ENCODE measurements at regions not wholly inside any gene's neighbourhood (a gene's known extent, or its start where the extent isn't known, plus 50 kb on each side); places are given as distances from the start of the nearest gene placed in this dataset.
A peak's percentile ranks its signal among the peaks of the same experiment; 100 is the strongest.
"Not testable (repeated sequence)": the region's sequence is repeated elsewhere in the genome, so short reads cannot be mapped to it uniquely, and the experiment has no call there.

DNA sequence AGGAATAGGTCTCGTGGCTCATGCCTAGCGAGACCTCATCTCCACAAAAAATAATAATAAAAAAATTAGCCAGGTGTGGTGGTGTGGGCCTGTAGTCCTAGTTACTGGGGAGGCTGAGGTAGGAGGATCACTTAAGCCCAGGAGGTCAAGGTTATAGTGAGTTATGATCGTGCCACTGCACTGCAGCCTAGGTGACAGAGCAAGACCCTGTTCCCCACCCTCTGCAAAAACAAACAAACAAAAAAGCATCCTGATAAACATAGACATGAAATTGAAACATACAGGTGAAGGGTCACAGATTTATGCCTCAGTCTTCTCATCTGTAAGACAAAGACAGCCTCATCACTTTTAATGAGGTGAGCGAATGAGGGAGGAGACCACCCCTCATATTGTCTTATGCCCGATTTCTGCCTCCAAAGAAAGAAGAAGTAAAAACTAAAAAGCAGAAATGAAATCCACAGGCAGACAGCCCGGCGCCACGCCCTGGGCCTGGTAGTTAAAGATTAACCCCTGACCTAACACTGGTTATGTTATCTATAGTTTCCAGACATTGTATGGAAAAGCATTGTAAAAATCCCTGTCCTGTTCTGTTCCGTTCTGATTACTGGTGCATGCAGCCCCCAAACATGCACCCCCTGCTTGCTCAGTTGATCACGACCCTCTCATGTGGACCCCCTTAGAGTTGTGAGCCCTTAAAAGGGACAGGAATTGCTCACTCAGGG is 138.5 kb downstream of the OR2B2 start:
- not testable (repeated sequence) for DNase-seq (ENCODE audit: low read depth in 2 of 2)

DNA sequence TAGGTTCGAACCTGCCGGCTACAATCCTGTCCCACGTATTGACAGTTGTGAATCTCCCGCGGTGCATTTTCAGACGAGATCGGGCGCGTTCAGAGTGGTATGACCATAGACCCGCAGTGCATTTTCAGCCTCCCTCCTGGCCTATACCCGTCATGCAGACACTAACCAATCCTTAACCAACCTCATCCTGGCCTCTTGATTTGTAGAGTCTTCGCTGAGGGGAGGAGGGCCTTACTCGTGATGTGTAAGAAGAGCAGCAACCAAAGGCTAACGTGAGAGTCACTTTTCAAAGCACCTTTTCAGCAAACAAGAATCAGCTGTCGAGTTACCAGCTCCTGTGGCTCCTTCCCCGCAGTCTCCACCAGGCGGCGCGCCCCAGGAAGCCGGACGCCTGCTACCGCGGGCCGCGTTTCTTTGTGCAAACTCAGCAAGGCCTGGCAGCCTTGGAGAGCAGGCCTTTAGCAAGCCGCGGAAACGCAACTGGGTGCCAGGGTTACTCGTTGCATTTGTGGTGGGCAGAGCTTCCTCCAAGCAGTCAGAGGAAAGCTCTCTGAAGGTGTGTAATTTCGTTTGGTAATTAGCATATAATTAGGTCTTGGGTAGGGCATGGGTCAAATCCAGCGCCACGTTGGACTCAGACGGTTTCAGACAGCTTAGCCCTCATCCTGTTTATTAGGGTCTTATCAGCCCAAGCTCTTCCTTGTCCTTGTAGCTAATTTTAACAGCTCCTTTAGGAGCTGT is 139.8 kb downstream of the OR2B2 start:
- peak; percentile 82 to 85 for DNase-seq (ENCODE audit: low read depth in 2 of 2)

DNA sequence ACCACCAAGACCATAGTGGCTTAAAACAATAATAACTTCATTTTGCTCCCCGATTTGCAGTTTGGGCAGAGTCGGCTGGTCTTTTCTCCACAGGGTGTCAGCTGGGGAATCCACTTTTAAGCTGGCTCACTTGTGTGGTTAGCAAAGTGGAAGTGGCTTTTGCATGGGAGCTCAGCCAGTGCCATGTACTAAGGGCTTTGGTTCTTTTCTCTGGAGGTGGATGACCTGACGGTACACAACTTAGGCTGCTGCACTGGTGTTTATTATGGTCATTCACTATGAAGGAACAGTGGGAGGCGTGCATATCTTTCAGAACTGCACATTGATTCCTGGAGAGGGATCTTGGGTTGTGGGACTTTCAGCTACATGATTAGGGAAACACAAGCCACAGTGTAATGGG is 141.0 kb downstream of the OR2B2 start:
- DNase-seq (ENCODE audit: low read depth in 2 of 2), result no peak

DNA sequence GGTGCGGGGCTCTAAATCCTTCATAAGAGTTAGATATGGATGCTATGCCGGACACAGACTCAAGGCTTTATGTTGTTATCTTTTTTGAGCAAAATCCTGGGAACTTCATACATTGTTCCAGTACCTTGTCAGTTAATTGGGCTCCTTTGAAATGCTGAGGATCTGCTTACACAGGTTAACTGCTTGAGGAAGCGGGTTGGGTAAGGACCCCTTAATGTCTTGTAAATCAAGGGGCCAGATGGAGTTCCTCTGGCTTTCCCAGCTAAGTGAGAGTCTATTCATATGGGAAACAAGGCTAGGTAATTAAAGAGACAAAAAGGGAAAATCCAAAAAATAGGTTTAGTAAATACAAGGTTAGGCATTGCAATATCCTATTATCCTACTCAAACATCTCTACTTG is 141.5 kb downstream of the OR2B2 start:
- DNase-seq (ENCODE audit: low read depth in 2 of 2), result no peak

DNA sequence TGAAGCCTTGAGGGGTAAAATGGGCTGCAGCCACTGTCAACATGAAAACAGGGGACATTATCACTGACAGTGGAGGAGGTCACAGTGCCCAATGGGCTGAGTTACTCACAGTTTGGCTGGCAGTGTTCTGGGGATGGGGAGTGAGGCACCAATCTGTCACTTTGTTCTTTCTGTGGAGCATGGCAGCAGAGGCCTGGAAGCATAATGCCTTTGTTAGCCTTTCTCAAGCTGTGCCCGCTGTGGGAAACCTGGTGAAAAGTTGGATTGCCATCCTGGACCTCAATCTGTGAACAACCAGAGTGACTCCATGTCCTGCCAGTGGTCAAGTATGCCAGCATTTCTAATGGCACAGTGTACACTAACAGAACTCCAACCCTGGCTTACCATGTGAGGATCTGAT is 143.6 kb downstream of the OR2B2 start:
- no peak for DNase-seq (ENCODE audit: low read depth in 2 of 2)

DNA sequence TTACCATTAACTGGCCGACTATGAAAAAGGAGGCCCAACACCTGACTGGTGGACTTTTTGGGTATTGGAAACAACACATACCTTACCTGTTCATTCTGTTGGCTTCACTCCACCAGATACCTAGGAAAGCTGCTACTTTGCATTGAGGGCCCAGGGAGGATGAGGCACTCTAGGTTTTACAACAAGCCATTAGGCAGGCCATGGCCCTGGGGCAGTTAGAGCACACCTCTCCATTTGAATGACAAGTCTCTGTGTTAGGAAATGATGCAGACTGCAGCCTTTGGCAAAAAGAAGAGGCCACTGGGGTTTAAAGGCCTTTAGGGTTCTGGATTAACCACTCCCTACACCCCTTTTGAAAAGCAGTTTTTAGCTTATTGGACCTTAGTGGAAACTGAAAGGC is 144.3 kb downstream of the OR2B2 start:
- no peak for DNase-seq (ENCODE audit: low read depth in 2 of 2)

DNA sequence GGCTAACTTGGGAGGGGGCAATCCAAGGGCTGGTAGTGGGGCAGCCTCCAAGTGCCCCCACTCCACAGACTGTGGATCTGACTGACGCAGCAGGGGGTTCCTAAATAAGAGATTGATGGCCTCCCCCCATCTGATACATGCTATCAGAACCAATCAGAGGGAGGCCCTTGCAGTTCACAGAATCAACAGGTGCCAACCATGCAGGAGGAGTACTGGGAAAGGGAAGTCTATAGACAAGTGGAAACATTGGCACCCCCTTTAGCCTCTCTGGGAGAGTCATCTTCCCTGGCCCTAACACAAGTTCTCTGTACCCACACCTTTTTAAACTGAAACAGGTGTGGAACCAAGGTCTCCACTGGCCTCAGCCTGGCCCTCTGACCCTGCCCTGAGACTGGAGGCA is 145.8 kb downstream of the OR2B2 start:
- no peak for DNase-seq (ENCODE audit: low read depth in 2 of 2)

DNA sequence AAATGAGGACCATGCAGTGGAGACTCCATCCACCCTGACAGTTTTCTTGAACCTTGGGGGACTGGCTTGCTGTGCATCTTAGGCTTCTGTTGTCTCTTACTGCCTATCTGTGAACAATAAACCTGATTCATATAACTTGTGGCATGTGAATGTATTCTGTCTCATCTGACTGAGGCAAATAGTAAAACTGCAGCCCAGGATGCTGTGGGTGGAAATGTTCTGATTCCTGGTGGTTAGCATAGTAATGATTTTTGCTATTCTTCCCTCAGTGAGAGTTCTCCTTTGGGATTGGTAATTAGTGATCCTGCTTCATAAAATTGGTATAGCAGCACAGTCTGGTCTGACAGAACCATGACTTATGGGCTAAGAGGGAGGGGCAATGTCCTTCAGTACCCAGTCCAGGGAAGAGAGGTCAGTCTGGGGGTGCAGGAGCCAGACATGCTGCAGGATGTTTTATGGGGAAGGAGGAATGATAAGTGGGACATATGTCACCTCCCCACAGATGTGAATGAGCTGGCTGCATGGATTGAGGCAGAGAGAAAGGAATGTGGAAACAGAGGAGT is 147.1 kb downstream of the OR2B2 start:
- DNase-seq (ENCODE audit: low read depth in 2 of 2), result no peak

DNA sequence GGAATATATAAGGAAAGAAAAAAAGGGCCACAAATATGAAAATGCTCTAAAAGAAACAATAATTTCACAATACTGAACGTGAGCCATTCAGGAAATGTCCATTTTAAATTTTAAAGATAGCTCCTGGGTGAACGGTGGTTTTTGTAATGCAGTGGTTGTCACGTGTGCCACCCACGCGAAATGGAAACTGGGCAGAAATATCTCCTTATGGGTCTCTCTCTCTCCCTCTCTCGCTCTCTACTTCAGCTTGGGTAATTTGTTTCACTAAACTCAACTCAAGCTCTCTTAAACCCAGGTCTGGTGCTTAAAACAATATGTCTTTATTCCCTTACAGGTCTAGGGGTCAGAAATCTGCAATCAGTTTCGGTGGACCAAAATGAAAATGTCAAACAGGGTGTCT is 150.8 kb downstream of the OR2B2 start:
- no peak for DNase-seq (ENCODE audit: low read depth in 2 of 2)

DNA sequence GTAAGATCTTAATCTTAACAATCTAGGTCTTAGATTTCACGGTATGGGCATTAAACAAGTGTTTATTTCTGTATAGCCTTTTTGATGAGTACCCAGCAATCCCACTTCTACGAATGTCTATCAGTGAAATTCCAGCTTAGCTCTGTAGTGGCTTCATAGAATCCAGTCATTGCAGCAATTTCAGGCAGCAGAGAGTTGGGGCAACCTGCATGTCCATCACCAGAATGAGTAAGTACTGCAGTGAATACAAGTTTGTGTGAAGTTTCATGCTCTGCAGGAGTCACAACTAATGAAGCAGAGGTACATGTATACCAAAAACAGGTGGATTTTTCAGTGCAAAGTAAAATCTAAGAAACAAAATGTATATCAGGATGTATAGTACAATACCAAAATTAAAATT is 151.7 kb downstream of the OR2B2 start:
- no peak for DNase-seq (ENCODE audit: low read depth in 2 of 2)

DNA sequence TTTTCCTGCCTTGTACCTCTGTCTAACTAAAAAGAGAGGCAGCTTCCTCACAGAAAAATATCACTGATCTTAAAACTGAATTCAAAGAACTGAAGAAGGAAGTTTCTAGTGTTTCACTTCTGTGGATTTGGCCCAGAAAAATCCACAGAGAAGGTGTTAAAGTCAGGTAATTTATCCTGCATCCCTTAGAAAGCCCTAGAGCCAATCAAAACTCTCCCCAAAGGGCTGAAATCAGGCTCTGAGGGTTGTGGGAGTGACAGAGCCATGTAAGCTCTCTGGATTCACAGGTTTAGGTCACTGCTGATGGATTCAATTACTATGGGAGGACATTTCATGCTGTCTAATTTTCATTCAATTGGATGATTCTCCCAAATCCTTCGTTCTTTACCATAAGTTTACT is 152.3 kb downstream of the OR2B2 start:
- DNase-seq (ENCODE audit: low read depth in 2 of 2), result no peak

DNA sequence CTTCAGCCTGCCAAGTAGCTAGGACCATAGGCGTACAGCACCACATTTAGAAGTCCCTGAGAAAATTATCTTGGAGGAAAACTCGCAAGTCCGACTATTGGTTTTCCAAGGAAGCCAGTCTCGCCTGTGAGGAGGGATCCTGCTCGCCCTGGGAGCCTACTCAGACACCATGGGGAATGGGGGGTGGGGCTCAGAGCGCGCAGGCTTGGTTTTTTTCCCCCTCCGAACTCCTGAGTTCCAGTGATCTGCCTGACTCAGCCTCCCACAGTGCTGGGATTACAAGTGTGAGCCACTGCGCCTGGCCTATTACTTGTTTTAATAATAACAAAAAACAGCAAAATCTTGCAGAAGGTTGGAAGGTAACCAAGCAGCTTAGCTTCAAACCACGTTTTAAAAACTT is 153.7 kb downstream of the OR2B2 start:
- DNase-seq (ENCODE audit: low read depth in 2 of 2), result no peak

DNA sequence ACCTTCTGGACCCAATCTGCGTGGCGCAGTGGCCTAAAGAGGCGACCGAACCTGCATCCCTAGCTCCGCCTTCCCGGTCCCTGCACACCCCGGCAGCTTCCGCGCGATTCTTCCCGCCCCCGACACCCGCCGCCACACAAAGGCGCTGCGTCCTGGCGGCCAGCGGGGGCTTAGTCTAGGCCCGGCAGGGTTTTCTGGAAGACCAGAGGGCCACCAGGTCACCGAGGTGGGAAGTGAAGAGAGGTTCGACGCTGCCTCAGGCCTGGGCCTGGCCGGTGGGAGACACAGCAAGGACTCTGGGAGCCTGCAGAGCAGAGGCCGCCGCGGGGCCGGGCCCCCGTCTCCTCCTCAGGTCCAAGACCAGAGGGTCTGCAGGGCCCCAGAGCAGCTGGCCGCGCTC is 154.9 kb downstream of the OR2B2 start:
- peak; percentile 41 to 52 for DNase-seq (ENCODE audit: low read depth in 2 of 2)

DNA sequence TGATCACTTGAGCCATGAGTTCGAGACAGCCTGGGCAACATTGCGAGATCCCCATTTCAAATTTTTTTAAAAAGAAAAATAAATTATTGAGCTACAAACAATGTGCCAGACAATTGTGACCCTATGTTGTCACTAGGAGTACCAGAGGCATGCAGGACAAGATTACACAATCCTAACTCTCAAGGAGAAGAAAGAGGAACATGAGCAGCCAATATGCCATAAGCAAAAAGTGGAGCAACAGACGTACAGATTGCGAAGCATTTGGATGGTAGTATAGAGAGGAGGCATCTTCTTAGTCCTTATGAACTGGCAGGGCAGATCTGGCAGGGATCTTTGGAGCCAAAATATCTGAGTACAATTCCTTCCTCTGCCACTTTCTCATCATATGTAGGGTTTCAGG is 156.4 kb downstream of the OR2B2 start:
- DNase-seq (ENCODE audit: low read depth in 2 of 2), result no peak

DNA sequence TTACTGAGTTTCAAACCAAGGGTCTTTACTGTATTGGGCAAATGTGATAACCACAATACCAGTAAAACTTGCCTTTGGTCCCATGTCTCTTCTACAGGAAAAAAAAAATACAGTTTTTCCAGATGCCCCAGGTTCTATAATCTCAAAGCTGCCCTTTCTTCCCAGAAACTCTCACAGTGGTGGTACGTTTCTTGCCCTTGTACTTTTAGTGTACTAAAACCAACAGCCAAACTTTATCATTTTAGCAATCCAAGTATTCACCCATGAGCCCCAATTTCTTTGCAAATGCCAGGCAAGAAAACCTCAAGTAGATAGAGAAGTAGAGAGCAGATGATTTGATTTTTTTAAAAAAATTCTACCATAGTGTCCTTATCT is 157.8 kb downstream of the OR2B2 start:
- DNase-seq (ENCODE audit: low read depth in 2 of 2), result no peak

DNA sequence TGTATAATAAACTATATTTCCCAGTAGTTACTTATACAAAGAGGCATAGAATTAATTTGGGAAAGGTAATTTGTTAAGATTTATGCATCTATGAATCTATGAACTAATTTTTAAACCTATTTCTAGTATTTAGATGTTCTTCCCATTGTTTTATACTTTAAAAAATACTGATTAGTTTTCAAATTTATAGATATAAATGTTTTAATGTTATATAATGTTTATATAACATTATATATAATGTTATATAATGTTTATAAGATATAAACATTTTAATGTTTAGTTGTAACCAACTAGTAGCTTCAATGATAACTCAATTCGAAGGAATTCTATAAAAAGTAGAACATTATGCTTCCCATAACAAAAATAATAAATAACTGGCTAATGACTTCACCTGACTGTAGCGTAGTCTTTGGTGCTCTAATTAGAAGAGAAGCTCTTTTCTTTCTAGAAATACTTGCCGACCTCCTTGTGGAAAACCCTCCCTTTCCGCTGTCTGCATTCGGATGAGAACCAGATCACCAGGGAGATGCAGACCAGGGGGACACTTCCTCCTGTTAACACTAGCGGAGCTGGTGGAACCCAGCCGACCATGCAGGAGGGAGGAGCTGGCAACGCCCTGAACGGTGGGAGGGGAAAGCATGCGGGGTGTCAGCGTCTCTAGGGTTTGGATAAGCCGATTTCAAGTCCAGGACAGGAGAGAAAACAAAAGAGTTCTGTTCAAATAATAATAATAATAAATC is 158.4 kb downstream of the OR2B2 start:
- peak; percentile 66 to 76 for DNase-seq (ENCODE audit: low read depth in 2 of 2)

DNA sequence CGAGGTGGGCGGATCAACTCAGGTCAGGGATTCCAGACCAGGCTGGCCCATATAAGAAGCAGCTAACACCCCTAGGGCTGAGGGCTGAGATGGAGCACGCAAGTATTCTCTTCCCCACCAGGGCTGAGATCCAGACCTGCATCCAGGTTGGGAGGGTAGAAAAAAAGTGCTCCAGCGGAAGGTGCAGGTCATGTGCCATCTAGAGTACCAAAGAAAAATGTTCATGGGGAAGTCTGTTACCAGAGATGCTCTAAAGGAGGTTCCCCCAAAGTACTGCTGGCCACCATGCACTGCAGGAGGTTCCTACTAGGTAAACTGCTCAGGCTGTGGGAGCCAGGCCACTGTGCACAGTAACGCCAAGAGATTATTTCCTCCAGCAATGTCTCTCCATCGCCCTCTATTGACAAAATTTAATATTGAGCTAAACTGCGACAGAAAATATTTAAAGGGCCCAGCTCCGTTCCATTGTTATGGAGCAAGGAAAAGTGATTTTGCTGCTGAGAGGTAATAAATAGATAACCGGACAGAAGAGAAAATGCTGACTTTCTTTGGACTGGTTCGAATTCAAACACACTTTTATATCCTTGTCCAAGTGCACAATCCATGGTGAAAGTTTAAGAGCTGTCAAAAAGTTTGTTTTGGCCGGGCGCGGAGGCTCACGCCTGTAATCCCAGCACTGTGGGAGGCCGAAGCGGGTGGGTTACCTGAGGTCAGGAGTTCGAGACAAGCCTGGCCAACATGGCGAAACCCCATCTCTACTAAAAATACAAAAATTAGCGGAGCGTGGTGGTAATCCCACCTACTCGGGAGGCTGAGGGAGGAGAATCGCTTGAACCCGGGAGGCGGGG is 159.9 kb downstream of the OR2B2 start:
- DNase-seq (ENCODE audit: low read depth in 2 of 2), result peak; percentile 12 to 27

DNA sequence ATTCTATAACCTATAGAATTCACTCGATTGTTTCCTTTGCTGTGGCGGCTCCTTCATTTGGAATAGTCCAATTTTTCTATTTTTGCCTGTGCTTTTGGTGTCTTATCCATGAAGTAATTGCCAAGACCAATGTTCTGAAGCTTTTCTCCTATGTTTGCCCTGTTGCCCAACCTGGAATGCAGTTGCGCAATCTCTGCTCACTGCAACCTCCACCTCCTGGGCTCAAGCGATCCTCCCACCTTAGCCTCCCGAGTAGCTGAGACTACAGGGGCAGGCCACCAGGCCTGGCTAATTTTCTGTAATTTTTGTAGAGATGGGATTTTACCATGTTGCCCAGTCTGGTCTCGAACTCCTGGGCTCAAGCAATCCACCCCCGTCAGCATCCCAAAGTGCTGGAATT is 163.5 kb downstream of the OR2B2 start:
- no peak for DNase-seq (ENCODE audit: low read depth in 2 of 2)

DNA sequence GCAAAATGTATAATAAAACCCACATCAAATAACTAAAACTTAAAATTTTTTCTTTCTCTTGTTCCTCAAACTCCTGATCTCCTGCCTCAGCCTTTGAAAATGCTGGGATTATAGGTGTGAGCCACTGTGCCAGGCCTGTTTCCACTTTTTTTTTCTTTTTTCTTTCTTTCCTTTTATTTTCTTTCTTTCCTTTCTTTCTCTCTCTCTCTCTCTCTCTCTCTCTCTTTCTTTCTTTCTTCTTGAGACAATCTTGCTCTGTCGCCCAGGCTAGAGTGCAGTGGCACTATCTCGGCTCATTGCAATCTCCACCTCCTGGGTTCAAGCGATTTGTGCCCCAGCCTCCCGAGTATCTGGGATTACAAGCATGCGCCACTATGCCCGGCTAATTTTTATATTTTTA is 164.6 kb downstream of the OR2B2 start:
- DNase-seq (ENCODE audit: low read depth in 2 of 2), result no peak

DNA sequence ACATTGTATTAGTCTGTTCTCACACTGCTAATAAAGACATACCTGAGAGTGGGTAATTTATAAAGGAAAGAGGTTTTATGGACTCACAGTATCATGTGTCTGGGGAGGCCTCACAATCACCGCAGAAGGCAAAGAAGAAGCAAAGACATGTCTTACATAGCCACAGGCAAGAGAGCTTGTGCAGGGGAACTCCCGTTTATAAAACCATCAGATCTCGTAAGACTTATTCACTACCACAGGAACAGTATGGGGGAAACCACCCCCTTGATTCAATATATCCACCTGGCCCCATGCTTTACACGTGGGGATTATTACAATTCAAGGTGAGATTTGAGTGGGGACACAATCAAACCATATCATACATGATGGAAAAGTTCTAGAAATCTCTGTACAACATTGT is 165.3 kb downstream of the OR2B2 start:
- DNase-seq (ENCODE audit: low read depth in 2 of 2), result not testable (repeated sequence)

DNA sequence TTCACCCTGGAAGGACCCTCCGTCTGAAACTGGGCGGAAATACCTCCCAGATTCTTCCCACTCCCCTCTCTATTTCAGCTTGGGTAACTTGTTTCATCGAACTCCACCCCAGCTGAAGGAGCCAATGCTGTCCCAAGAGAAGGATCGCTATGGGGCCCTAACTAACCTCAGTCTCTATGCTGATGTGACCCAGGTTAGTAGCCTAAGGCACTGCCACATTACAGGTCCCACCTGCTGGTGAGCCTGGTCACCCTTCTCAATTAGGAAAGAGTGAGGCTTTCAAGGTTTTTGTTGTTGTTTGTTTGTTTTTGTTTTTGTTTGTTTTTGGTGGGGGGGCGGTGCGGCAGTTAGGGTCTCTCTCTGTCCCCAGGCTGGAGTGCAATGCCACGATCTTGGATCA is 168.4 kb downstream of the OR2B2 start:
- no peak for DNase-seq (ENCODE audit: low read depth in 2 of 2)

All from stimulated activated CD4-positive, alpha-beta T cell treated with anti-CD3 and anti-CD28 coated beads, Interleukin-4, amount 100 ng/mL, for 48 hours (primary cell).